Activated B cell treated with CpG ODN at 0.5 μM for 24 hours (primary cell): ENCODE measurements at regions not wholly inside any gene's neighbourhood (a gene's known extent, or its start where the extent isn't known, plus 50 kb on each side); places are given as distances from the start of the nearest gene placed in this dataset.

Source experiments
- ATAC-seq: fragments of 200-7000 bp; cut with Tn5 transposase; one replicate; pipeline ENCODE4 v1.10.0; 2021; ENCODE audit warnings: low read depth, mild to moderate bottlenecking, moderate library complexity
- CTCF ChIA-PET: fragments of 350-600 bp; sonication (Branson Sonifier 250); formaldehyde crosslinking; loops from one replicate; lab custom pipeline; 2021; ENCODE audit warnings: antibody characterized with exemption; lab: Charles Lee
- POLR2A ChIA-PET: fragments of 350-600 bp; sonication (Branson Sonifier 250); formaldehyde crosslinking; loops from one replicate; lab custom pipeline; 2021; ENCODE audit warnings: antibody characterized with exemption; lab: Charles Lee
- DNase-seq: peaks from one replicate; pipeline ENCODE4 v3.0.0; 2022
- H3K27ac Mint-ChIP-seq: one replicate; pipeline ENCODE4 v1.8.0; 2020; ENCODE audit warnings: mixed read lengths
- H3K27me3 Mint-ChIP-seq: one replicate; pipeline ENCODE4 v1.8.0; 2021; ENCODE audit warnings: mixed read lengths
- H3K36me3 Mint-ChIP-seq: one replicate; pipeline ENCODE4 v1.8.0; 2021; ENCODE audit warnings: low read depth, mixed read lengths
- H3K4me1 Mint-ChIP-seq: one replicate; pipeline ENCODE4 v1.8.0; 2021; ENCODE audit warnings: mixed read lengths
- H3K4me3 Mint-ChIP-seq: one replicate; pipeline ENCODE4 v1.8.0; 2020; ENCODE audit warnings: mild to moderate bottlenecking, mixed read lengths
- H3K9me3 Mint-ChIP-seq: one replicate; pipeline ENCODE4 v1.8.0; 2020; ENCODE audit warnings: mixed read lengths
- intact Hi-C: fragments of 100-400 bp; cut with micrococcal nuclease; formaldehyde crosslinking; loops from one replicate; pipeline ENCODE4 v1.15.1; 2024
- TF ChIP-seq, protein P1 (sequence below): fragments of 200-600 bp; IDR thresholded peaks from one replicate; pipeline ENCODE4 v1.8.0; 2022; ENCODE audit warnings: antibody characterized with exemption, mild to moderate bottlenecking

DNA sequence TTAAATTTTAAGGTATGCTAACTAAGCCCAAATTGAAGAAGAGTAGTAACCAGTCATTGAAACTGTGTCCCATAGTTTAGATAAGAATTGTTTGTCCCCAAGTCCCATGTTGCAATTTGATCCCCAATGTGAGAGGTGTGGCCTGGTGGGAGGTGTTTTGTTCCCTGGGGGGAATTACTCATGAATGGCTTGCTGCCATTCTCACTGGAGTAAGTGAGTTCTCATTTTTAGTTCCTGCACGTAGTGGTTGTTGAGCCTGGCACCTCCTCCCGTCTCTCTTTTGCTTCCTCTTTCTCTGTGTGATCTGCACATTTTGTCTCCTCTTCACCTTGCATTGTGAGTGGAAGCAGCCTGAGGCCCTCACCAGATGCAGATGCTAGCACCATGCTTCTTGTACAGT is 1271.0 kb downstream of the NSUN3 start:
- CTCF ChIA-PET: no interaction called here
- no peak for ATAC-seq
- H3K27ac Mint-ChIP-seq: no peak overlapping the region
- no peaks in the 10 kb centered on the region for H3K4me1 Mint-ChIP-seq
- POLR2A ChIA-PET: no interaction called here
- intact Hi-C loops: no loop called here
- TF ChIP-seq, protein P1, sequence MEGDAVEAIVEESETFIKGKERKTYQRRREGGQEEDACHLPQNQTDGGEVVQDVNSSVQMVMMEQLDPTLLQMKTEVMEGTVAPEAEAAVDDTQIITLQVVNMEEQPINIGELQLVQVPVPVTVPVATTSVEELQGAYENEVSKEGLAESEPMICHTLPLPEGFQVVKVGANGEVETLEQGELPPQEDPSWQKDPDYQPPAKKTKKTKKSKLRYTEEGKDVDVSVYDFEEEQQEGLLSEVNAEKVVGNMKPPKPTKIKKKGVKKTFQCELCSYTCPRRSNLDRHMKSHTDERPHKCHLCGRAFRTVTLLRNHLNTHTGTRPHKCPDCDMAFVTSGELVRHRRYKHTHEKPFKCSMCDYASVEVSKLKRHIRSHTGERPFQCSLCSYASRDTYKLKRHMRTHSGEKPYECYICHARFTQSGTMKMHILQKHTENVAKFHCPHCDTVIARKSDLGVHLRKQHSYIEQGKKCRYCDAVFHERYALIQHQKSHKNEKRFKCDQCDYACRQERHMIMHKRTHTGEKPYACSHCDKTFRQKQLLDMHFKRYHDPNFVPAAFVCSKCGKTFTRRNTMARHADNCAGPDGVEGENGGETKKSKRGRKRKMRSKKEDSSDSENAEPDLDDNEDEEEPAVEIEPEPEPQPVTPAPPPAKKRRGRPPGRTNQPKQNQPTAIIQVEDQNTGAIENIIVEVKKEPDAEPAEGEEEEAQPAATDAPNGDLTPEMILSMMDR: no peak
- H3K4me3 Mint-ChIP-seq: no peak overlapping the region
- no peaks in the 10 kb centered on the region for H3K36me3 Mint-ChIP-seq
- no peak for DNase-seq
- H3K9me3 Mint-ChIP-seq: peaks cover 5% of the 10 kb centered on the region
- no peaks in the 10 kb centered on the region for H3K27me3 Mint-ChIP-seq

DNA sequence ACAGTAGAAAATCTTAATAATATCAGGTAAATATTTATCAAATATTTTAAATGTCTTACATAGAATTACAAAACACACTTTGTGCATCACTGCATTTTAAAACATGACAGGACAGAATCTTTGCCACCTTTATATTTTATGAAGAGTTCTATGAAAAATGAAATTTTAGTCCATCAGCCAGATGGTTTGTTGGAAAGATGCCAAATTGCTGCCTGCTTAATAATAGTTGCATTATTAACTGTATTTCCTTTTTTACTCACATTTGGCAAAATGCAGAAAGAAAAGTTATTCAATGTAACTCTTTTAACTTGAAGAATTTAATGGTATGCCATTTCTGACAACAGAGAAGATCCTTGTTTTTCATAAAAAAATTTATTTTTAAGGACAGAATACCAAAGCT is 1271.6 kb downstream of the NSUN3 start:
- TF ChIP-seq, protein P1: no peak
- Mint-ChIP-seq H3K9me3 (peaks cover 5% of the 10 kb centered on the region), H3K36me3 (no peaks in the 10 kb centered on the region), H3K27ac (no peak overlapping the region), H3K4me3 (no peak overlapping the region), H3K4me1 (no peaks in the 10 kb centered on the region), H3K27me3 (no peaks in the 10 kb centered on the region)
- ATAC-seq: no peak
- ChIA-PET POLR2A (no interaction called here), CTCF (no interaction called here)
- intact Hi-C loops: no loop called here
- no peak for DNase-seq

DNA sequence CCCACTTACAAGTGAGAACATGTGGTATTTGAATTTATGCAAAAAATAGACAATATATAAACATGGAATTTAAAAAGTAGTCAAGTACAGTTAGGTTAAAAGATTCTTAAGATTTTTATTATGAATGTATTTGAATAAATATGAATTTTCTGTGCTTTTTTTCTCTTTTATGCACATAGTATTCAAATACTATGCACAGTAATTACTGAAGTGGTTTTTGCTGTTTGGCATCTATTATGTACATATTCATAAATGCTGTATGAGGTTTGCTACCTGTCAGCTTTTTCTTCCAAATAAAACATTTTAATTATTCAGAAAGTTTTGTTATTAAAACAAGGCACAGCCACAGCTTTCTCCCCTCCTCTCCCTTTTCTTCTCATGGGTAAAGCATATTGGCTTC is 1272.7 kb downstream of the NSUN3 start:
- POLR2A ChIA-PET: no interaction called here
- ATAC-seq (no peak), DNase-seq (no peak)
- Mint-ChIP-seq H3K27ac (no peak overlapping the region), H3K4me3 (no peak overlapping the region), H3K36me3 (no peaks in the 10 kb centered on the region), H3K4me1 (no peaks in the 10 kb centered on the region), H3K9me3 (peaks cover 7% of the 10 kb centered on the region), H3K27me3 (no peaks in the 10 kb centered on the region)
- TF ChIP-seq, protein P1: no peak
- CTCF ChIA-PET: no interaction called here
- intact Hi-C loops: no loop called here

DNA sequence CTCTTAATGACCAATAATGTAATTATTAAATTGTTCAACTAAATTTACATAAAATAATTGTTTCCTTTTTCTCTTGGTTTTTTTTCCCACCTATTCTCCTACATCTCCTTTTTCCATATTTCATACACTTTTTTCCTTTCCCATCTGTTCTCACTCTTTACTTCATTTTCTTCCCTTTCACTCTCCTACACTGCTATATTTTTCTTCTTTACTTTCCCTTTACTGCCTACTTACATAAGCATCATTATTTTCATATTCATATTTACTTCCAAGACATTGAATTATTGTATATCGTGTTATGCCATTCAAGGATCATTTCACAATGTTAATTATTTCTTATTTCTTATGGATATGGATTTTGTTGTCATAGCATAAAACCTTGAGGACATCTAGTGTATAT is 1275.6 kb downstream of the NSUN3 start:
- DNase-seq (no peak), ATAC-seq (no peak)
- Mint-ChIP-seq H3K9me3 (peaks cover 7% of the 10 kb centered on the region), H3K4me1 (no peaks in the 10 kb centered on the region), H3K36me3 (no peaks in the 10 kb centered on the region), H3K27me3 (no peaks in the 10 kb centered on the region), H3K27ac (no peak overlapping the region), H3K4me3 (no peak overlapping the region)
- TF ChIP-seq, protein P1: no peak
- ChIA-PET POLR2A (no interaction called here), CTCF (no interaction called here)
- intact Hi-C loops: no loop called here

DNA sequence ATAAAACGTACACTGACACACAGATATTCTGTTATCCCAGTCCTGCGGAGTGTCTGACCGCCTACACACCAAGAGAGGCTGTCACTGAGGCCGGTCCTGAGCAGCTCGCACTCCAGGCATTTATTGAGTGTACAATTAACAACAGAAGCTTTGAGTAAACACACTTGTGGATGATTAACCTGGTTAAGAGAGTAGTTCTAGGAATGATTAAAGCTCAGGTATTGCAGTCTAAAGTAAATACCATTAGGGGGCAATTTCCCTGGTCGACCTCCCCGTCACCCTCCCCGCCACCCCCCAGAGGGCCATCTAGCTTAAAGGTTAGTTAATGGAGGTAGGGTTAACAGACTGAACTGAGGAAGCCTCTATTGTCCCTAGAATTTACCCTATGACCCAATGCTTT is 1278.5 kb downstream of the NSUN3 start:
- POLR2A ChIA-PET: no interaction called here

More for the DNA sequence above, 1278.5 kb downstream of the NSUN3 start:
- Mint-ChIP-seq H3K27me3 (no peaks in the 10 kb centered on the region), H3K4me3 (no peak overlapping the region), H3K9me3 (peaks cover 11% of the 10 kb centered on the region), H3K36me3 (no peaks in the 10 kb centered on the region), H3K4me1 (no peaks in the 10 kb centered on the region), H3K27ac (no peak overlapping the region)
- ATAC-seq (no peak), DNase-seq (no peak)
- CTCF ChIA-PET: no interaction called here
- intact Hi-C loops: no loop called here
- TF ChIP-seq, protein P1: no peak
